Gastrocnemius medialis (tissue), 4 donors: ENCODE measurements at regions not wholly inside any gene's neighbourhood (a gene's known extent, or its start where the extent isn't known, plus 50 kb on each side); places are given as distances from the start of the nearest gene placed in this dataset.

Experiments used
- POLR2A ChIP-seq, 2 donors: fragments of 450-650 bp; IDR thresholded peaks; one replicate each; pipeline ENCODE4 v1.6.1; 2017; ENCODE audit warnings: antibody characterized with exemption in 2 of 2, mild to moderate bottlenecking in 2 of 2, moderate library complexity in 2 of 2
- TF ChIP-seq, protein P1 (sequence below), 5 experiments: fragments of 450-650 bp in 3 of 5; fragments of 200-600 bp in 2 of 5; sonication (generic) in 2 of 5; IDR thresholded peaks in 4 of 5; conservative IDR thresholded peaks in 1 of 5; 1 replicate in 4 of 5; 2 replicates in 1 of 5; pipeline ENCODE4 v1.5.1; 2016 to 2019; ENCODE audit warnings: antibody characterized with exemption in 5 of 5, mild to moderate bottlenecking in 3 of 5, moderate library complexity in 3 of 5

GRCh38 chr11:112570333-112570732, 309.7 kb upstream of the PLET1 start:
- TF ChIP-seq, protein P1, sequence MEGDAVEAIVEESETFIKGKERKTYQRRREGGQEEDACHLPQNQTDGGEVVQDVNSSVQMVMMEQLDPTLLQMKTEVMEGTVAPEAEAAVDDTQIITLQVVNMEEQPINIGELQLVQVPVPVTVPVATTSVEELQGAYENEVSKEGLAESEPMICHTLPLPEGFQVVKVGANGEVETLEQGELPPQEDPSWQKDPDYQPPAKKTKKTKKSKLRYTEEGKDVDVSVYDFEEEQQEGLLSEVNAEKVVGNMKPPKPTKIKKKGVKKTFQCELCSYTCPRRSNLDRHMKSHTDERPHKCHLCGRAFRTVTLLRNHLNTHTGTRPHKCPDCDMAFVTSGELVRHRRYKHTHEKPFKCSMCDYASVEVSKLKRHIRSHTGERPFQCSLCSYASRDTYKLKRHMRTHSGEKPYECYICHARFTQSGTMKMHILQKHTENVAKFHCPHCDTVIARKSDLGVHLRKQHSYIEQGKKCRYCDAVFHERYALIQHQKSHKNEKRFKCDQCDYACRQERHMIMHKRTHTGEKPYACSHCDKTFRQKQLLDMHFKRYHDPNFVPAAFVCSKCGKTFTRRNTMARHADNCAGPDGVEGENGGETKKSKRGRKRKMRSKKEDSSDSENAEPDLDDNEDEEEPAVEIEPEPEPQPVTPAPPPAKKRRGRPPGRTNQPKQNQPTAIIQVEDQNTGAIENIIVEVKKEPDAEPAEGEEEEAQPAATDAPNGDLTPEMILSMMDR (IDR thresholded peaks at IDR 0.05 in 4 of 5, conservative IDR thresholded peaks at IDR 0.05 in 1 of 5): no peak
- no peak for TF ChIP-seq POLR2A (IDR thresholded peaks at IDR 0.05)
